HG03196 (cell line): ENCODE measurements at regions not wholly inside any gene's neighbourhood (a gene's known extent, or its start where the extent isn't known, plus 50 kb on each side); places are given as distances from the start of the nearest gene placed in this dataset.
A peak's percentile ranks its signal among the peaks of the same experiment; 100 is the strongest.
"Not testable (repeated sequence)": the region's sequence is repeated elsewhere in the genome, so short reads cannot be mapped to it uniquely, and the experiment has no call there.

Experiments
- ATAC-seq: cut with Tn5 transposase; IDR thresholded peaks from one replicate; pipeline ENCODE4 v1.9.1; 2021; ENCODE audit not compliant: unreplicated experiment

DNA sequence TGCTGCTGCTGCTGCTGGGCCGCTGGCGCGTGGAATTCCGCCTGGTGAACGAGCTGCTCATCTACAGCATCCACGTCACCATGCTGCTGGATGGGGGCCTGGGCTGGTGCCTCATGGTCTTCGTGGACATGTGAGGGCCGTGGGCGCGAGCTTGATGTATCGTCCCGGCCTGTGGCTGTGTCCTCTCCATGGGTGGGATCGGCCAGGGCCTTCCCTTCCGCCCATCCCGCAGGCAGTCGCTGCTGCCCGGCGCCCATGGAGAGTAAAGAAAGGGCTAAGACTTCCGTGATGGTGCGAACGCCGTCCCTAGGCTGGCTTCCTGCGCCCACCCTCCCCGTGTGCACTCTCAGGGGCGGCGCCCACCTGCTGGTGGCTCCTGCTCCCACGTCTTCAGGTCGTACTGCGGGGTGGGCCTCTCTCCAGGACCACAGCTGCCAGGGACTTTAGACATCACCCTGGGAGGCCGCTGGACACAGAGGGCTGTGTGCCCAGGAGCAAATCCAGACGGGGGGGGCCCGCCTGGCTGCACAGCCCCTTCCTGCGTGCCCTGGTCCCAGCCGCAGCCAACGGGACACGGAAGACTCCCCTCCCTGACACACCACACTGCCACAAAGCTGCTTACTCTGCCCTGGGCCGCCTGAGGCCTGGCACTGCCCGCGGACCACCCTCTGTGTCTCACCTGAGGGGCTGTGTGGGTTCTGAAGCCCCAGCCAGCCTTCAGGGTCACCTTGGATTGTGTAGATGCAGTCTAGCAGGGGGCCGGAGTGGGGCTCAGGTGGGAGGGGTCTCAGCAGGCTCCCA is 167.5 kb downstream of the SEPTIN7 start:
- no peak for ATAC-seq

- ATAC-seq: no peak
These were observed 168.2 kb downstream of the SEPTIN7 start for GRCh38 chr7:35969066-35969465.

GRCh38 chr7:35970458-35970857 is 169.6 kb downstream of the SEPTIN7 start:
- no peak for ATAC-seq

DNA sequence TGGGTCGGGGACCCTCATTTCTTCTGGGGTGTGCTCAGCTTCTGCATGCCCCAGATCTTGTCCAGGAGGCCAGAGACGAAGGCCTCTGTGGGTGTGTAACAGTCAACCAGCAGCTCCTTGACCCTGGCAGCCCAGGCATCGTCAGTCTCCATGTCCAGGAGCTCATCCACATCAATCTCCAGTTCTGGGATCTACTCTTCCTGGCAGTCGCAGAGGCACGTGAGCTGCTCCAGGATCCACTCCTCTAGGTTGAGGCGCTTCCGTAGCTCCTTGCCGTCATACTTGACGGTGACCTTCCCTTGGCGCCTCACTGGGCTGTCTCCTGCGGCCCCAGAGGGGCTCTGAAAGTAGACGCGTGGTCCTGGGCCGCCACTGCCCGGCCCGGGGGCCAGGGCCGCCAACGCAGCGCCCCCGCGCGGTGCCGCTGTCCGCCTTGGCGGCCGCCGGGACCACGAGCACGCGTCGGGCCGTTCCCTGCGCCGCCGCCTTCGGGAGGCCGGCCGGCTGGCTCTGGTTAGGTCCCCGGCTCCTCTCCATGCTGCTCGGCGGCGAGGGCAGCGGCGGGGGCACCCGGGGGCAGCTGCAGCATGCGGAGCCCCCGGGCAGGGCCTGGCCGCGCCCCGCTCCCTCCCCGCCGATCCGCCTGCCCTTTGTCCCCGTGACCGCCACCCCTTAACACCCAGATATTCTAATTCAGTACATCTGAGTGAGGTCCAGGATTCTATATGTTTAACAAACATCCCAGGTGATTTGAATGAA is 170.5 kb downstream of the SEPTIN7 start:
- no peak for ATAC-seq

DNA sequence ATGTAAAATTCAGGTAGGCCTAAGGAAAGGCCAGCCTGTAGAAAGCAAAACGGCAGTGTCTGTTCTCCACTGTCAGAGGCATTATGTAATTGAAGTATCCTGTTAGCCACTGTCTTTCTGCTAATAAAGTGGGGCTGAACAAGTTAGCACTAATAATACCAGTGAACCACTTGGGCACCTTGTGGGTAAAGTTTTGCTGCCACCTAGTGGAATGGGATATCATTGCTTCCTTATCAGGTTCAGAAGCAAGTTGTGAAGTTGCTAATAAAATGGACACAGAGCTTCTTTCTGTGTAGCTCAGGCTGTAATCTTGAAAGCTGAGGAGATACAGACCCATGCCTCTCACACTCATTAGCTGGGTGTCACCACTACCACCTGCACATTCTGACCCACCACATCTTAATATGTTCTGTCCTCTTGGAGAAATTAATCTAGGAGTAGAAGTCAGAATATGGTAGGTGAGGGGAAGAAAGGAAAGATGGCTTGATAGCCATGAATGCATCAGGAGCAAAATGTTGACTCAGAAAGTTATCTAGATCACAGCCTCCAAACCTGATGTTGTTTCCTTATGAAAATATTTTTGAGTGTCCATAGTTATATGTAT is 175.1 kb downstream of the SEPTIN7 start:
- peak; percentile 64 for ATAC-seq

GRCh38 chr7:35978816-35979640 is 174.0 kb upstream of the EEPD1 start:
- ATAC-seq: not testable (repeated sequence)

- no peak for ATAC-seq
These were observed 170.5 kb upstream of the EEPD1 start for GRCh38 chr7:35982600-35982999.

- ATAC-seq: no peak
These were observed 169.4 kb upstream of the EEPD1 start for GRCh38 chr7:35983626-35984025.

DNA sequence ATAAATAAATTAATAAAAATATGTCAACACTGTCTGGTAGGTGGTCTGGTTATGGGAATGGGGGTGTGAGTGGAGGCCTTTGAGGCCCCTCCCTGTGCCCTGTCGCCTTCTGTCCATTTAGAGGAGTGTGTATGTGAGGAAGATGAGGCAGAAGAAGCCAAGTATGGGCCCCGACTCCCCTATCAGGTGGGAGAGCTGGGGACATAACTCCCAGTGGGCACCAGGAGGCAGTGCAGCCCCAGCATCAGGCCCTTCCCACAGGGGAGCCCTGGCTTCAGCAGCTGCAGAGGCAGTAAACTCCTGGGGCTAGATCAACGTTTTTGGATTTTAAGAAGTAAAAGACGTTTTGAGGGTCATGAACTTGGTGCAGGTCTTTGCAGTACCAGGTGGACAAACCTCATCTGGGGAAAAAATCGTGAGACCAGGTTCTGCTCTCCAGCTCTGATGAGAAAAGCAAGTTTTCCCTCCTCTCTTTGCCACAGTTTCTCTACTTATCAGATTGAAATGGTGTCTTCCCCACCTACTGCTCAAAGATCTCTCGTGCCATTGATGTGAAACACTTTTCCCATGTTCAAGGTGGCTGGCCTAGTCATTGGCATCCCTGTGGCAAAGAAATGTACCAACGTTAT is 167.8 kb upstream of the EEPD1 start:
- peak; percentile 66 for ATAC-seq

DNA sequence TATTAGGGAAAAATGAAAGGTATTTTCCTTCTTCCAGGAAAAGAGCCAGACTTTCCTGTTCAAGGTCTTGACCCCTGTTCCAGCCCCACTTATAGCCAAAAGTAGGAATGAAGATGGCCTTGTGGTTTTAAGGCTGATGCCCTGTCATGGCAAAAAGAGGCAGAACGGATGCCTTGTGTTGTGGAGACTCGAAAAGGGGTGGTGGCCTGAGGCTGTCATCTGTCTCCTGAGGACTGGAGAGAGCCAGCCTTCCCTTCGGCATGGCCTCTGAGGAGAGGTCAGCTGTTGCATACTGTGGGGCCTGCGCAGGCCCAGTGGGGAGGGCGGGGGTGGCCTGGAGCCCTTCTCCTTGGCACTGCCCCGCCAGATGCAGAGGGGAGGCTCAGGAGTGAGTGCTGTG is 166.0 kb upstream of the EEPD1 start:
- no peak for ATAC-seq

- no peak for ATAC-seq
These were observed 164.9 kb upstream of the EEPD1 start for GRCh38 chr7:35988105-35988504.

DNA sequence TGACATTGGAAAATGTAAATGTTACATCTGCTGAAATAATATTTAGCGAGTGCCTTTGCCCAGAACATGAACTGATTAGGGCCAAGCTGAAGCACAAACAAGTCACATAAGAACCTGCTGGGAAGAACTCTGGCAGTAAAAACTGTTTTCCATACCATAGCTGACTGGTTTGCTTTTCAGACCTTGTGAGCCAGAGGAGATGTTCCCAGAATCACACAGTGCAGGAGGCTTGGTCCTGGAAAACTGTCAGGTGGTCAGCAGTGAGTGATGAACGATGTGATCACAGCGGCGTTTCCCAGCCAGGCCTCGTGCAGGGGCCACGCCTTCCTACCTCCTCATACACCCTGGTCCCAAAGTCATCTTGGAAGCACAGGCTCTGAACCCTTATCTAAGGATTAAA is 164.2 kb upstream of the EEPD1 start:
- ATAC-seq: no peak

DNA sequence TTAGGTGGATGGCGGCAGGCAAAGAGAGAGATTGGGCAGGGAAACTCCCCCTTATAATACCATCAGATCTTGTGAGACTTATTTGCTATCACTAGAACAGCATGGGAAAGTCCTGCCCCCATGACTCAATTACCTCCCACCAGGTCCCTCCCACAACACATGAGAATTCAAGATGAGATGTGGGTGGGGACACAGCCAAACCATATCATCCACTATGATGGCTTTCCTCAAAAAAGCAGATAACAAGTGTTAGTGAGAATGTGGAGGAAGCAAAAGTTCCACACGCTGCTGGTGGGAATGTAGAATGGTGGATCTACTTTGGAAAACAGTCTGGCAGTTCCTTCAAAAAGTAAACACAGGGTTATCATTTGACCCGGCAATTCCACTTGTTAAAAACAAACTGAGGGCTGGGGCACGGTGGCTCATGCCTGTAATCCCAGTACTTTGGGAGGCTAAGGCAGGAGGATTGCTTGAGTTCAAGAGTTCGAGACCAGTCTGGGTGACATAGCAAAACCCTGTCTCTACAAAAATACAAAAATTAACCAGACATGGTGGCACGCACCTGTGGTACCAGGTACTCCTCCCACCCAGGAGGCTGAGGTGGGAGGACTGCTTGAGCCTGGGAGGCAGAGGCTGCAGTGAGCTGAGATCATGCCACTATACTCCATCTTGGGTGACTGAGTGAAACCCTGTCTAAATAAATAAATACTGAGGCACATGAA is 161.4 kb upstream of the EEPD1 start:
- no peak for ATAC-seq

DNA sequence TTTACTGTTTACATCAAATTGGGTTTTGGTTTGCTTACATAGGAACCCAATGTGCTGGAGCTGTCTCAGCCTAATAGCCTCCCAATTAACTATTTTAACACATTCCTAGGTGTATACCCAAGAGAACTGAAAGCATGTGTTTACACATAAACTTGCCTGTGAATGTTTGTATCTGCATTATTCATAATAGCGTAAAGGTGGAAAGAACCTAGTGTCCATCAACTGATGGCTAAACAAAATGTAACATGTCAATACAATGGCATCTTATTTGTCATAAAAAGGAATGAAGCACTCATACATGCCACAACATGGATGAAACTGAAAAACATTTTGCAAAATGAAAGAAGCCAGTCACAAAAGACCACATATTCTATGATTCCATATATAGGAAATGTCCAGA is 160.6 kb upstream of the EEPD1 start:
- ATAC-seq: no peak

DNA sequence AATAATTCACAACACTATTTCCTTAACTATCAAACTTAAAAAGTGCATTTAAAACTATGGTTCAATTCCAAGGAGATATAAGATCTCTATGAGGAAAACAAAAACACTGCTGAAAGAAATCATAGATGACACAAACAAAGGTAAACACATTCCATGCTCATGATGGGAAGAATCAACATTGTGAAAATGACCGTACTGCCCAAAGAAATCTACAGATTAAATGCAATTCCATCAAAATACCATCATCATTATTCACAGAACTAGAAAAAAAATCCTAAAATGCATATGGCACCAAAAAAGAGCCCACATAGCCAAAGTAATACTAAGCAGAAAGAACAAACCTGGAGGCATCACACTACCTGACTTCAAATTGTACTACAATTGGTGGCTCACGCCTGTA is 159.9 kb upstream of the EEPD1 start:
- ATAC-seq: no peak

DNA sequence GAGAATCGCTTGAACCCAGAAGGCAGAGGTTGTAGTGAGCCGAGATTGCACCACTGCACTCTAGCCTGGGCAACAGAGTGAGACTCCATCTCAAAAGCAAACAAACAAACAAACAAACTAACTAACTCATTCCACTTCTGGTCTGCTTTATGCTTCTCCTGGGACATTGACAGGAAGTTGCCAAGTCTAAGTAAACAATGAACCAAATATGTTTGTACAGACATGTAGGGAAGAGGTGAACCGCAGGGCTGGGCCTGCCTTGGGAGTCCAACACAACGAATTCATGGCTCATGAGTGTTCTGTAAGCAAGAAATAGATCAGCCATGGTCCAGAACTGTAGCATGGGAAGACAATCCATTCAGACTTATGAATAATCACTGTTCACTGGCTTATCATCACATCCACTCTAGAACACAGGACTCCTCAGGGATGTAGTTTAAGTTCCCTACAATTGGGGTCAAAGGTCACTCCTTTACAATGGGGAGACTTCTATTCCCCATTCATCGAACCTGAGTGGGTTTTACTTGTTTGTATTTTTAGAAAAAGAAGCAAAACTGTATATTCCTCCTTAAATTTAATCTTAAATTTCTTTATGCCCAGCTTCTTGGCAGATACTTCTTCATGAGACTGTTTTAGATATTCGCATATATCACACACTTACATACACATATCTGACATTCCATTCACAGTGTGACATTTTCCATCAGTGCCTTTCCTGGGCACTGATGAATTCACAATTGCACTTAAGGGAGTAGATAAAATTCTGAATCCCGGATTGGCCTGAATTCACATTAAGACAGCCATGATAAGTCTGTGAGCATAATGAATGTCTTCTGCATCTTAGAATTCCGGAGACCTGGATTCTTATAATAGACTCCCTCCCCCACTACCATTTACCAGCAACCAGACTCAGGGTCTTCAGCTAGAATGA is 159.1 kb upstream of the EEPD1 start:
- ATAC-seq: no peak

- no peak for ATAC-seq
These were observed 157.7 kb upstream of the EEPD1 start for GRCh38 chr7:35995334-35995733.

GRCh38 chr7:35998481-35998880 is 154.6 kb upstream of the EEPD1 start:
- ATAC-seq: no peak

- no peak for ATAC-seq
These were observed 151.5 kb upstream of the EEPD1 start for GRCh38 chr7:36001546-36001945.
